AG09309 (cell line): ENCODE measurements at regions not wholly inside any gene's neighbourhood (a gene's known extent, or its start where the extent isn't known, plus 50 kb on each side); places are given as distances from the start of the nearest gene placed in this dataset.

Source experiments
- DNase-seq: peaks from one replicate; pipeline ENCODE4 v3.0.0-alpha.2; 2010; ENCODE audit warnings: low read depth
- H3K4me3 ChIP-seq: 2 replicates; pipeline ENCODE4 v1.5.1; 2011; ENCODE audit warnings: mild to moderate bottlenecking, low read depth, low read length, moderate library complexity; ENCODE audit not compliant: control insufficient read depth
- CTCF ChIP-seq: IDR thresholded peaks from 2 replicates; pipeline ENCODE4 v1.5.1; 2011; ENCODE audit warnings: mild to moderate bottlenecking, low read depth, low read length, inconsistent platforms; ENCODE audit not compliant: insufficient read depth, control insufficient read depth; ENCODE audit errors: missing control alignments

GRCh38 chr5:163649514-163649913 lies 144.1 kb downstream of the MAT2B start:
- TF ChIP-seq CTCF: no peak
- DNase-seq: no peak
- no peak overlapping the region for H3K4me3 ChIP-seq

- no peak for TF ChIP-seq CTCF
- DNase-seq: no peak
- H3K4me3 ChIP-seq: no peak overlapping the region
Observed at GRCh38 chr5:163653526-163653925, 148.1 kb downstream of the MAT2B start.

GRCh38 chr5:163658702-163659567 lies 153.5 kb downstream of the MAT2B start:
- no peak for TF ChIP-seq CTCF
- H3K4me3 ChIP-seq: no peak overlapping the region
- DNase-seq: no peak

- TF ChIP-seq CTCF: no peak
- DNase-seq: no peak
Observed at GRCh38 chr5:163659568-163659902, 154.1 kb downstream of the MAT2B start.

GRCh38 chr5:163660486-163660885 lies 155.1 kb downstream of the MAT2B start:
- no peak overlapping the region for H3K4me3 ChIP-seq

More at GRCh38 chr5:163659568-163659902, 154.1 kb downstream of the MAT2B start:
- H3K4me3 ChIP-seq: no peak overlapping the region

GRCh38 chr5:163661360-163661759 lies 155.9 kb downstream of the MAT2B start:
- no peak overlapping the region for H3K4me3 ChIP-seq
- DNase-seq: no peak
- no peak for TF ChIP-seq CTCF

More at GRCh38 chr5:163660486-163660885, 155.1 kb downstream of the MAT2B start:
- no peak for TF ChIP-seq CTCF
- no peak for DNase-seq
